Endothelial cell of umbilical vein (primary cell): ENCODE measurements at regions not wholly inside any gene's neighbourhood (a gene's known extent, or its start where the extent isn't known, plus 50 kb on each side); places are given as distances from the start of the nearest gene placed in this dataset.

Experiments
- BruUV-seq: library from RNA; stranded (reverse); fragments of 400-500 nt; replicated peaks from 2 replicates; lab custom pipeline; 2021; lab: Mats Ljungman, UMichigan
- CTCF ChIA-PET: fragments of 300-600, 350-600 bp; sonication (Branson Sonifier 250); formaldehyde crosslinking; loops from one replicate; lab custom pipeline; 2021; ENCODE audit warnings: antibody characterized with exemption, inconsistent platforms; lab: Charles Lee
- POLR2A ChIA-PET: fragments of 300-600, 350-600 bp; sonication (Branson Sonifier 250); formaldehyde crosslinking; loops from one replicate; lab custom pipeline; 2021; ENCODE audit warnings: antibody characterized with exemption, inconsistent platforms; lab: Charles Lee
- DNase-seq: peaks from one replicate; pipeline ENCODE4 v3.0.0-alpha.2; 2011; ENCODE audit warnings: low read depth, low spot score
- FAIRE-seq: peaks from 2 replicates; lab custom pipeline; 2011; peaks lifted over from hg19 to GRCh38; lab: Jason Lieb, UNC
- H2AFZ ChIP-seq: 2 replicates; pipeline ENCODE4 v1.6.0; 2012; ENCODE audit warnings: low read depth, low read length, control low read depth, inconsistent platforms
- H3K27ac ChIP-seq: 2 replicates; pipeline ENCODE4 v1.5.1; 2011; ENCODE audit warnings: low read depth, mild to moderate bottlenecking, control low read depth, low read length, moderate library complexity; ENCODE audit not compliant: insufficient read depth
- H3K27me3 ChIP-seq, 2 experiments: 2 replicates each; pipeline versions ENCODE4 v1.6.0 to v1.6.1; 2011; ENCODE audit warnings: low read length in 2 of 2, mixed read lengths in 1 of 2; ENCODE audit not compliant: control insufficient read depth in 2 of 2, insufficient read depth in 2 of 2
- H3K36me3 ChIP-seq, 2 experiments: 2 replicates in 1 of 2; 3 replicates in 1 of 2; pipeline ENCODE4 v1.5.1; 2011; ENCODE audit warnings: low read length in 2 of 2, mild to moderate bottlenecking in 1 of 2, moderate library complexity in 1 of 2; ENCODE audit not compliant: control insufficient read depth in 2 of 2, insufficient read depth in 2 of 2; ENCODE audit errors: extremely low read depth in 1 of 2
- H3K4me1 ChIP-seq: 3 replicates; pipeline ENCODE4 v1.5.1; 2011; ENCODE audit warnings: mild to moderate bottlenecking, low read length; ENCODE audit not compliant: control insufficient read depth, insufficient read depth; ENCODE audit errors: extremely low read depth
- H3K4me2 ChIP-seq: 2 replicates; pipeline ENCODE4 v1.6.1; 2011; ENCODE audit warnings: low read length, control low read depth, mixed read lengths; ENCODE audit not compliant: insufficient read depth
- H3K4me3 ChIP-seq, 3 experiments: fragments of 200-600 bp in 1 of 3; sonication (generic), shearing (Covaris generic) in 1 of 3; replicated peaks in 1 of 3; 2 replicates each; pipeline ENCODE4 v1.5.1; 2011 to 2016; ENCODE audit warnings: control low read depth in 3 of 3, low read length in 3 of 3, mild to moderate bottlenecking in 2 of 3, inconsistent platforms in 1 of 3, low read depth in 1 of 3, moderate library complexity in 1 of 3; ENCODE audit not compliant: insufficient read depth in 1 of 3
- H3K79me2 ChIP-seq: 2 replicates; pipeline ENCODE4 v1.6.0; 2012; ENCODE audit warnings: low read length, inconsistent platforms; ENCODE audit not compliant: control insufficient read depth, insufficient read depth
- H3K9ac ChIP-seq: replicated peaks from 2 replicates; pipeline ENCODE3; 2011; ENCODE audit warnings: low read length, control low read depth; ENCODE audit not compliant: insufficient read depth; ENCODE audit errors: extremely low read depth
- H3K9me1 ChIP-seq: replicated peaks from 3 replicates; pipeline ENCODE4 v1.6.0; 2011; ENCODE audit warnings: mild to moderate bottlenecking, low read length; ENCODE audit not compliant: control insufficient read depth, insufficient read depth; ENCODE audit errors: extremely low read depth
- H3K9me3 ChIP-seq: replicated peaks from 2 replicates; pipeline ENCODE4 v1.5.1; 2012; ENCODE audit warnings: low read length, inconsistent platforms; ENCODE audit not compliant: control insufficient read depth, insufficient read depth
- H4K20me1 ChIP-seq: replicated peaks from 2 replicates; pipeline ENCODE3; 2011; ENCODE audit warnings: mild to moderate bottlenecking, low read length; ENCODE audit not compliant: control insufficient read depth, insufficient read depth; ENCODE audit errors: extremely low read depth
- EZH2 ChIP-seq: IDR thresholded peaks from 2 replicates; pipeline ENCODE4 v1.6.1; 2012; ENCODE audit warnings: borderline replicate concordance, low read depth, mild to moderate bottlenecking, moderate library complexity, low read length, inconsistent platforms; ENCODE audit not compliant: severe bottlenecking
- FOS ChIP-seq: IDR thresholded peaks from 2 replicates; pipeline ENCODE4 v1.6.1; 2011; ENCODE audit warnings: mild to moderate bottlenecking, low read length, moderate library complexity, borderline replicate concordance; ENCODE audit not compliant: insufficient read depth
- GATA2 ChIP-seq: IDR thresholded peaks from 2 replicates; pipeline ENCODE4 v1.7.0; 2011; ENCODE audit warnings: low read depth, mild to moderate bottlenecking, moderate library complexity, mixed read lengths, low read length; ENCODE audit not compliant: insufficient read length, insufficient read depth
- JUN ChIP-seq: IDR thresholded peaks from 2 replicates; pipeline ENCODE4 v1.6.1; 2011; ENCODE audit warnings: borderline replicate concordance, low read depth; ENCODE audit not compliant: insufficient read length, insufficient read depth
- MYC ChIP-seq: IDR thresholded peaks from one replicate; pipeline ENCODE4 v1.6.1; 2011; ENCODE audit warnings: mild to moderate bottlenecking, low read depth, low read length
- POLR2A ChIP-seq: IDR thresholded peaks from 2 replicates; pipeline ENCODE4 v1.6.1; 2012; ENCODE audit warnings: low read depth, mild to moderate bottlenecking, control low read depth, low read length
- POLR2AphosphoS5 ChIP-seq: IDR thresholded peaks from 2 replicates; pipeline ENCODE4 v1.6.1; 2012; ENCODE audit warnings: low read depth, mild to moderate bottlenecking, control low read depth, low read length, moderate library complexity; ENCODE audit not compliant: insufficient read depth
- dilution Hi-C: fragments of 300-500 bp; cut with MboI; formaldehyde crosslinking; loops from one replicate; pipeline ENCODE4 v1.15.0; 2019; ENCODE audit warnings: low sequenced_read_pairs; ENCODE audit not compliant: extremely low pct_ligation_motif_present
- intact Hi-C: fragments of 100-400 bp; cut with micrococcal nuclease; formaldehyde crosslinking; loops from one replicate; pipeline ENCODE4 v1.10.0; 2022
- TF ChIP-seq, protein P1 (sequence below): IDR thresholded peaks from 2 replicates; pipeline ENCODE4 v1.6.1; 2011; ENCODE audit not compliant: insufficient read depth, insufficient read length
- TF ChIP-seq, protein P2 (sequence below), 2 donors: IDR thresholded peaks; 1 replicate in 1 of 2; 2 replicates in 1 of 2; pipeline ENCODE4 v1.5.1; 2011; ENCODE audit warnings: low read length in 2 of 2, mild to moderate bottlenecking in 2 of 2, moderate library complexity in 2 of 2, control low read depth in 1 of 2, inconsistent platforms in 1 of 2, low read depth in 1 of 2; ENCODE audit not compliant: insufficient read depth in 1 of 2; ENCODE audit errors: extremely low read depth in 1 of 2

DNA sequence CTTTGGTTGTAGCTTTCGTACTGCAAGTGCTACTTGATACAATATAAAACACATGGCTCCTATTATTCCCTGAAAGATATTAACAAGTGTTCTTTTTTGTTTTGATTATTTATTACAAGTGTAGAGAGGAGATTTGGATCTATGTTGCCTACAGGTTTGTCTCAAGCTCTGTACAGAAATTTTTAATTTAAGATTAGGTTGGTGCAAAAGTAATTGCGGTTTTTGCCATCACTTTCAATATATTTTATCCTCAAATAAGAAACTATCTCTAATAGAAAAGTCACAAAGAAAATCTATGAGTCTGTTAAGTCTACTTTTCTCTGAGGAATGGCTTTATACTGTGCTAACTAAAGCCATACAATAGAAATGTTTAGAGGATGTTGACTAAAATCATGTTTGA lies 1086.1 kb downstream of the GRM8 start:
- no peak overlapping the region for H2AFZ ChIP-seq

More for the DNA sequence above, 1086.1 kb downstream of the GRM8 start:
- Histone ChIP-seq H3K27ac (no peak overlapping the region), H3K36me3 (no peaks in the 10 kb centered on the region), H3K4me3 (no peak overlapping the region), H4K20me1 (no peaks in the 10 kb centered on the region), H3K27me3 (no peaks in the 10 kb centered on the region), H3K9me1 (no peaks in the 10 kb centered on the region), H3K79me2 (no peaks in the 10 kb centered on the region), H3K4me2 (no peak overlapping the region), H3K9me3 (no peaks in the 10 kb centered on the region), H3K9ac (no peak overlapping the region), H3K4me1 (no peaks in the 10 kb centered on the region)
- TF ChIP-seq, protein P1, sequence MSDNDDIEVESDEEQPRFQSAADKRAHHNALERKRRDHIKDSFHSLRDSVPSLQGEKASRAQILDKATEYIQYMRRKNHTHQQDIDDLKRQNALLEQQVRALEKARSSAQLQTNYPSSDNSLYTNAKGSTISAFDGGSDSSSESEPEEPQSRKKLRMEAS = no peak
- TF ChIP-seq GATA2 (no peak), POLR2AphosphoS5 (no peak), POLR2A (no peak), MYC (no peak), FOS (no peak), EZH2 (no peak), JUN (no peak)
- TF ChIP-seq, protein P2, sequence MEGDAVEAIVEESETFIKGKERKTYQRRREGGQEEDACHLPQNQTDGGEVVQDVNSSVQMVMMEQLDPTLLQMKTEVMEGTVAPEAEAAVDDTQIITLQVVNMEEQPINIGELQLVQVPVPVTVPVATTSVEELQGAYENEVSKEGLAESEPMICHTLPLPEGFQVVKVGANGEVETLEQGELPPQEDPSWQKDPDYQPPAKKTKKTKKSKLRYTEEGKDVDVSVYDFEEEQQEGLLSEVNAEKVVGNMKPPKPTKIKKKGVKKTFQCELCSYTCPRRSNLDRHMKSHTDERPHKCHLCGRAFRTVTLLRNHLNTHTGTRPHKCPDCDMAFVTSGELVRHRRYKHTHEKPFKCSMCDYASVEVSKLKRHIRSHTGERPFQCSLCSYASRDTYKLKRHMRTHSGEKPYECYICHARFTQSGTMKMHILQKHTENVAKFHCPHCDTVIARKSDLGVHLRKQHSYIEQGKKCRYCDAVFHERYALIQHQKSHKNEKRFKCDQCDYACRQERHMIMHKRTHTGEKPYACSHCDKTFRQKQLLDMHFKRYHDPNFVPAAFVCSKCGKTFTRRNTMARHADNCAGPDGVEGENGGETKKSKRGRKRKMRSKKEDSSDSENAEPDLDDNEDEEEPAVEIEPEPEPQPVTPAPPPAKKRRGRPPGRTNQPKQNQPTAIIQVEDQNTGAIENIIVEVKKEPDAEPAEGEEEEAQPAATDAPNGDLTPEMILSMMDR (IDR thresholded peaks at IDR 0.05; ENCODE audit: extremely low read depth in 1 of 2, insufficient read depth in 1 of 2, low read depth in 1 of 2, low read length in 2 of 2) = no peak
- dilution Hi-C loops = no loop called here
- ChIA-PET CTCF (no interaction called here), POLR2A (no interaction called here)
- no TSS peak for BruUV-seq
- FAIRE-seq = no peak
- no peak for DNase-seq
- intact Hi-C loops = no loop called here
